AG04450 (cell line): ENCODE measurements at regions not wholly inside any gene's neighbourhood (a gene's known extent, or its start where the extent isn't known, plus 50 kb on each side); places are given as distances from the start of the nearest gene placed in this dataset.

Experiments
- CTCF ChIA-PET: fragments of 300-600, 350-600 bp; formaldehyde crosslinking; extraction: SDS; loops from one replicate; lab custom pipeline; 2022; ENCODE audit warnings: antibody characterized with exemption, inconsistent platforms; lab: Charles Lee
- POLR2A ChIA-PET: fragments of 350-600 bp; formaldehyde crosslinking; extraction: SDS; loops from one replicate; lab custom pipeline; 2021; ENCODE audit warnings: antibody characterized with exemption, inconsistent platforms; lab: Yijun Ruan, JAX
- DNase-seq: peaks from one replicate; pipeline ENCODE4 v3.0.0-alpha.2; 2011; ENCODE audit warnings: low read depth, low spot score
- H3K27ac ChIP-seq: one replicate; pipeline ENCODE4 v1.5.1; 2012; ENCODE audit warnings: low read depth, low read length, control low read depth
- H3K27me3 ChIP-seq: one replicate; pipeline ENCODE4 v1.6.0; 2012; ENCODE audit warnings: low read length; ENCODE audit not compliant: control insufficient read depth, insufficient read depth
- H3K4me3 ChIP-seq: 2 replicates; pipeline ENCODE4 v1.5.1; 2011; ENCODE audit warnings: mild to moderate bottlenecking, low read depth, low read length, control low read depth
- H3K9me3 ChIP-seq: 2 replicates; pipeline ENCODE4 v1.5.1; 2012; ENCODE audit warnings: low read length; ENCODE audit not compliant: control insufficient read depth, insufficient read depth
- TF ChIP-seq, protein P1 (sequence below): IDR thresholded peaks from 2 replicates; pipeline ENCODE4 v1.5.1; 2011; ENCODE audit warnings: low read depth, low read length, control low read depth, inconsistent platforms

DNA sequence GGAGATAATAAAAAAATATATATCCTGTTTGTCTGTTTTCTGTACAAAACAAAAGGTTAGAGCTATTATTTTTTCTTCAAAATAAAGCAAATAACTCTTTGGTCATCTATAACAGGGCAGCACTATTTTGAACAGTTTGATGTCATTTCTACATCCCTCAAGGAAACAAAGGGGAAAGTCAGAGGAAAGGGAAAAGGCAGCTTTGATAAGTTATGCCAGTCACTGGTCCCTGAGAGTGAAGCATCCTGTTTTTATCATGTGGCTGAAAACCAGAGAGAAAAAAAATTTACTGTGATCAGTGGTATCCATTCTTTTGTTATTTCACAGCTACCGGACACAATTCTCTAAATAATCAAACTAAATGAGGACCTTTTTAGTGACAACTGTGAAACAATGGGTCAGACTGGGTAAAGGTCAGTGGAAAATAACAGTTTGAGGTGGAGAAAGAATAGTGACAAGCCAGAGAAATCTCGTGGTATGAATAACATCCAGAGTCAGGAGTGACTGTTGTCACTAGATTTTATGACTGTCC is 356.0 kb downstream of the HDGFL1 start:
- DNase-seq = no peak
- POLR2A ChIA-PET = no interaction called here
- TF ChIP-seq, protein P1, sequence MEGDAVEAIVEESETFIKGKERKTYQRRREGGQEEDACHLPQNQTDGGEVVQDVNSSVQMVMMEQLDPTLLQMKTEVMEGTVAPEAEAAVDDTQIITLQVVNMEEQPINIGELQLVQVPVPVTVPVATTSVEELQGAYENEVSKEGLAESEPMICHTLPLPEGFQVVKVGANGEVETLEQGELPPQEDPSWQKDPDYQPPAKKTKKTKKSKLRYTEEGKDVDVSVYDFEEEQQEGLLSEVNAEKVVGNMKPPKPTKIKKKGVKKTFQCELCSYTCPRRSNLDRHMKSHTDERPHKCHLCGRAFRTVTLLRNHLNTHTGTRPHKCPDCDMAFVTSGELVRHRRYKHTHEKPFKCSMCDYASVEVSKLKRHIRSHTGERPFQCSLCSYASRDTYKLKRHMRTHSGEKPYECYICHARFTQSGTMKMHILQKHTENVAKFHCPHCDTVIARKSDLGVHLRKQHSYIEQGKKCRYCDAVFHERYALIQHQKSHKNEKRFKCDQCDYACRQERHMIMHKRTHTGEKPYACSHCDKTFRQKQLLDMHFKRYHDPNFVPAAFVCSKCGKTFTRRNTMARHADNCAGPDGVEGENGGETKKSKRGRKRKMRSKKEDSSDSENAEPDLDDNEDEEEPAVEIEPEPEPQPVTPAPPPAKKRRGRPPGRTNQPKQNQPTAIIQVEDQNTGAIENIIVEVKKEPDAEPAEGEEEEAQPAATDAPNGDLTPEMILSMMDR = no peak
- no peak overlapping the region for H3K4me3 ChIP-seq
- H3K27ac ChIP-seq = no peak overlapping the region
- H3K9me3 ChIP-seq = no peaks in the 10 kb centered on the region
- no peaks in the 10 kb centered on the region for H3K27me3 ChIP-seq
- CTCF ChIA-PET = no interaction called here

DNA sequence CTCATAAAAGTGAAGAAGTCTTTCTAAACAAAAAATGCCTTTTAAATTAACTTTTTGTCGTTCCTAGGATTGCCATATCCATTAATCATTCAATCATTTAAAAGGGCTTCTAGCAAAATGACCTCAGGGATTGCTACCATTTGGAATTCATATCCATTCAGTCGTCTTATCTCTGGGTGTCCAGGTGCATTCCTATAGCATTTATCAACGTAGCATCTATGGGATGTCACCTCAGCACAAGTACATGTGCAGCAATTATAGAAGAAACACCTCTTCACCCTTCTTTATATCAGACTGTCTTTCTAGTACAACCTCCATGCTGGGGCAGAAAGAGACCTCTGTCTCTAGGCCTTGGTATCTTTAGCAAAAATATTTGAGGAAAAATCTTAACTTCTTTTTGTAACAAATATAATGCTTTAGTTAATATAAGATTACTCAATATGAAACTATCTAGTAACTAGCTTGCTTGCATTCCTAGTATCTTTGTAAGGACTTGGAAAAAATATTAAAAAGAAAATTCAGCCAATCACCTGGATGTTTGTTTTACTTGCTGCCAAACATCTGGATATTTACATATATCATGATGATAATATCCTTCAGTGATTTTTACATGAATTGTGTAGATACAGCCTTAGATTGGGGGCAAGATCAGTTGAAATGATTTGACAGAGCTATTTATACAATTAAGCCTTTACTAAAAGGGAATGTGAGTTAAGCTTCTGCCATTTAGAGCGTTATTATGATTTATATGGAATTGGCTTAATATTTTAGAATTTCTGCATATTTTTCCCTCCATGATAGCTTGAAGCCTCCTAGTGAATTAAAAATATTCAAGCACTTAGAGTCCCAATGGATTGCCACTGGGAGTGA is 356.8 kb downstream of the HDGFL1 start:
- no peak overlapping the region for H3K27ac ChIP-seq
- CTCF ChIA-PET = interaction anchor here (0.5 kb wide), 1 partner anchor 1100 kb away, joined by 3 read pairs; no protein-coding TSS in a partner anchor
- H3K27me3 ChIP-seq = no peaks in the 10 kb centered on the region
- POLR2A ChIA-PET = no interaction called here
- DNase-seq = no peak
- no peaks in the 10 kb centered on the region for H3K9me3 ChIP-seq
- no peak overlapping the region for H3K4me3 ChIP-seq
- TF ChIP-seq, protein P1 = no peak

DNA sequence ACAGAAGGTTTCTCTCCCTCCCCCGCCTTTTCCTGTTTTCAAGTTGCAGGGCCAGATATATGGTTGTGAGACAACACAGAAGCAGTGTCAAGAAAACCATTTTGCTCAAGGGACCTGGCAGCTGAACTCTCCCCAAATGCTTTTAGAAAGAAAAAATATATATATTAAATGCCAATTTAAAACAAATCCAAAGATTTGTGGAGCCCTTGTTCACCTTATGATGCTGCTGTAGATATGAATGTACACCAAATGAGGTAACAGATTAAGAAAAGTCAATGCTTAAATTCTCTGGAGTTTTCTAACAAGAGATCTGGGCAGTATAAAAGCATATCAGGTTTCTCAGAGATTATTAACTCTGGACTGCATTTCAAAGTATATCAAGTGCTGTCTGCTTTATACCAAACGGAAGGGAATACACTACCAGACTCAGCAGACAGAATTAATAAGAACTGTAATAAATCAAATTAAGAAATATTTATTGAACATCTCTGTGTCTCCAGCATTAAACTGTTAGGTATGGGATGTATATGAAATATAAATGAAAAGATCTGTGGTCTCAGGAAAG is 357.5 kb downstream of the HDGFL1 start:
- CTCF ChIA-PET = no interaction called here
- Histone ChIP-seq H3K9me3 (no peaks in the 10 kb centered on the region), H3K27ac (no peak overlapping the region), H3K4me3 (no peak overlapping the region), H3K27me3 (no peaks in the 10 kb centered on the region)
- TF ChIP-seq, protein P1 = no peak
- DNase-seq = no peak
- POLR2A ChIA-PET = no interaction called here

DNA sequence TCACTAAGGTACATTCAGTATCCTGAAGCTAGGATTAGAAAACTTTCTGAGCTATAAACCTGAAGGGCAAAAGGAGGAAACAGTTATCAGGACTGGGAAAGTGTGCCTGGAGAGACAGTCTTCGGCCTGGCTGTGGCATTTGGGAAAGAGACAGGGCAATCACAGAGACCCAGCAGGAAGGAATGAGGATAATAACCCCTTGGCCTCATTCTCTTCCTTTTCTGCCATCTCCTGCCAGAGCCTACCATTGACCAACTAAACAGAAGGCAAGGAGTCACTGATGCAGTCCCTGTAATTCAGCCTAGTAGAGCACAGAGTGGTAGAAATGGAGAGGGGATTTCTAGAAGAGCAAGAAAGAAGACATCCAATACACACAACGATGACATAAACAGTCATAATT is 359.4 kb downstream of the HDGFL1 start:
- CTCF ChIA-PET = no interaction called here
- POLR2A ChIA-PET = no interaction called here
- DNase-seq = no peak
- Histone ChIP-seq H3K27me3 (no peaks in the 10 kb centered on the region), H3K27ac (no peak overlapping the region), H3K9me3 (no peaks in the 10 kb centered on the region), H3K4me3 (no peak overlapping the region)
- TF ChIP-seq, protein P1 = no peak

DNA sequence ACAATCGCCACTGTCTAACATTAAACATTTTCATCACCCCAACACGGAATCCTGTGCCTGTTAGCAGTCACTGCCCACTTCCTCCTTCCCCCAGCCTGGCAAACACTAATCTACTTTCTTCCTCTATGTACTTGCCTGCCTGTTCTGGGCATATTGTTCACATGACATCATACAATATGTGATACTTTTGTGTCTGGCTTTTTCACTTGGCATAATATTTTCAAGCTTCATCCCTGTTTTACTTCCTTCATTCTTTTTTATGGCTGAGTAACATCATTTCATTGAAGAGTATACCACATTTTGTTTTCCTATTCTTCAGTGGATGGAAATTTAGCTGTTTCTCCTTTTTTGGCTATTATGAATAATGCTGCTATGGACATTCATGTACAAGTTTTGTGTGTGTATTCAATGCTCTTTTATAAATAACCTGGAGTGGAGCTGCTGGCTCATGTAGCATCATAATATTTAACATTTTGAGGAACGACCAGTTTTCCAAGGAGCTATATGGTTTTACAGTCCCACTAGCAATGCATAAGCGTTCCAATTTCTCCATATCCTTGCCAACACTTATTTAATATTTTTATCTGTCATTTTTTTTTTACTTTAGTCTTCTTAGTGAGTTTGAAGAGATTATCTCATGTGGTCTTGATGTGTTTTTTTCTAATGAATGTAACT is 360.1 kb downstream of the HDGFL1 start:
- ChIA-PET CTCF (no interaction called here), POLR2A (no interaction called here)
- no peaks in the 10 kb centered on the region for H3K9me3 ChIP-seq
- no peak for DNase-seq
- TF ChIP-seq, protein P1 = no peak
- H3K27me3 ChIP-seq = no peaks in the 10 kb centered on the region
- no peak overlapping the region for H3K27ac ChIP-seq
- no peak overlapping the region for H3K4me3 ChIP-seq
